ENCODE measurements at regions not wholly inside any gene's neighbourhood (a gene's known extent, or its start where the extent isn't known, plus 50 kb on each side); places are given as distances from the start of the nearest gene placed in this dataset.

DNA sequence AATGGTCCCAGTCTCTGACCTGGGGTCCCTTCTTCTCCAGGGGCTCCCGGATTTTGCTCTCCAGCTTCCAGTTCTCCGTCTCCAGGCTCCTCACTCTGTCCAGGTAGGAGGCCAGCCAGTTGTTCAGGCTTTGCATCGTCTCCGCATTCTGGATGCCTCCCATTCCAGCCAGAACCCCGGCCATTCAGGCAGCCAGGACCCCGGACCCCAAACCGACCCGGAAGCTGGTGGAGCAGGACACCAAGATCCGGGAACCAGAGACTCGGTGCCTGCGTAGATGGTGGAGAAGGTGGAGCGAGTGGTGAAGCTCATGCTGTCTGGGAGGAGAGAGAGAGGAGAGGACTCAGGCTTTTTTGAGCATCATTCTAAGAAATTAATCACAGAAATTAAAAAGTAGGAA is 572.4 kb upstream of the NCAM2 start:
- TF ChIP-seq, protein P1, sequence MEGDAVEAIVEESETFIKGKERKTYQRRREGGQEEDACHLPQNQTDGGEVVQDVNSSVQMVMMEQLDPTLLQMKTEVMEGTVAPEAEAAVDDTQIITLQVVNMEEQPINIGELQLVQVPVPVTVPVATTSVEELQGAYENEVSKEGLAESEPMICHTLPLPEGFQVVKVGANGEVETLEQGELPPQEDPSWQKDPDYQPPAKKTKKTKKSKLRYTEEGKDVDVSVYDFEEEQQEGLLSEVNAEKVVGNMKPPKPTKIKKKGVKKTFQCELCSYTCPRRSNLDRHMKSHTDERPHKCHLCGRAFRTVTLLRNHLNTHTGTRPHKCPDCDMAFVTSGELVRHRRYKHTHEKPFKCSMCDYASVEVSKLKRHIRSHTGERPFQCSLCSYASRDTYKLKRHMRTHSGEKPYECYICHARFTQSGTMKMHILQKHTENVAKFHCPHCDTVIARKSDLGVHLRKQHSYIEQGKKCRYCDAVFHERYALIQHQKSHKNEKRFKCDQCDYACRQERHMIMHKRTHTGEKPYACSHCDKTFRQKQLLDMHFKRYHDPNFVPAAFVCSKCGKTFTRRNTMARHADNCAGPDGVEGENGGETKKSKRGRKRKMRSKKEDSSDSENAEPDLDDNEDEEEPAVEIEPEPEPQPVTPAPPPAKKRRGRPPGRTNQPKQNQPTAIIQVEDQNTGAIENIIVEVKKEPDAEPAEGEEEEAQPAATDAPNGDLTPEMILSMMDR (conservative IDR thresholded peaks at IDR 0.05; ENCODE audit: low read length) = no peak
- TF ChIP-seq EZH2phosphoT487 (IDR thresholded peaks at IDR 0.05; ENCODE audit: borderline replicate concordance, low read depth, low read length) = no peak

Measured in OCI-LY7 (cell line).